ENCODE measurements at regions not wholly inside any gene's neighbourhood (a gene's known extent, or its start where the extent isn't known, plus 50 kb on each side); places are given as distances from the start of the nearest gene placed in this dataset.

DNA sequence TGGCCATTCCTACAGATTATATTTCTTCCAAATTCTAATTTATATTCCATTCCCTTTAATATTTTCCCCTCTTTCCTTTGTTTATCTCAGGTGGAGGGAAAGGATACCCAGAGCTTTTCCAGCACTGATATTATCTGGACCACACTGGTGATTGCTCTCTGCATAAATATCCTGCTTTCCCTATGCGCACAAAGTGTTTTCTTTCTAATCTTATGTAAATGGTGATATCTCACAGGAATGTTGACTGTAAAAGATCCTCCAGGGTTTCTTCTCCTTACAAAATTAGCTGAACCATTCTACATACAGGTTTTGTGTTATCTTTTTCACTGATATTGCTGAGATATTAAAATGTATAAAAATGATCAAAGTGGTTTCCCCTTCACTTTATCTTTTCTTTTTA is 59.1 kb upstream of the GALNT13 start:
- no peak for DNase-seq (ENCODE audit: low spot score)

DNA sequence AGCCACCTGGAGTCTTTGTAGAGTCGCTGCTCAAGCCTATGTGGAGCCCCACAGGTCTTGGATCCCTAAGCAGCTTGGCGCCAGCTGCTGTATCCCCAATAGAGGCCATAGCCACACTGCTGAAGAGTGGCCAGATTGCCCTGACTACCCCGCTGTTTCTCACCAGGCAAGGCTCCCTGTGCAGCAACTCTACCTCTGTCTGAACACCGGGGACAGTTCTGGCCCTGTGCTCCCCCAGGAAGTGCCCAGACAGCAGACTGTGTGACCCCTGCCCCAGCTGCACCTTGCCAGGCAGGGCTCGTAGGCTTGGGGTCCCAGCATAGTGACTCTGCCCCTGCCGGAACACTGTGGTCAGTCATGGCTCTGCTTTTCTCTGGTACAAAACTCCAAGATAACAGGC is 53.5 kb upstream of the GALNT13 start:
- no peak for DNase-seq (ENCODE audit: low spot score)

DNA sequence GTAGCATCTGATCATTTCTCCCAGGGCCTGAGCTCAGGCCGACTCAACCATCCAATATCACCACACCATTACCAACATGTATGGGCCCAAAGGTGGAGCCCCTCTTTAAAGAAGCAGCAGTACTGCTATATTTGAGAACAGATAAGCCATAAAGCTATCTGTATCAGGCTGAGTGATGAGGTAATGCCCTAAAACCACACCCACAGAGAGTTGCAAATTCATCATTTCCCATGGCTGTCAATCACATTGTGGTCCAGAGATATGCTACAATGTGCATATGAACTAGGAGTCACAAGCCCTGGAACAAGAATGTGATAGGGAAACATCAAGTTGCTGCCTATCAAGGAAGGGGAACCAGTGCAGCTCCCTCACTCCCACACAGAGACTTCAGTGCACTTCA is 52.6 kb upstream of the GALNT13 start:
- no peak for DNase-seq (ENCODE audit: low spot score)

DNA sequence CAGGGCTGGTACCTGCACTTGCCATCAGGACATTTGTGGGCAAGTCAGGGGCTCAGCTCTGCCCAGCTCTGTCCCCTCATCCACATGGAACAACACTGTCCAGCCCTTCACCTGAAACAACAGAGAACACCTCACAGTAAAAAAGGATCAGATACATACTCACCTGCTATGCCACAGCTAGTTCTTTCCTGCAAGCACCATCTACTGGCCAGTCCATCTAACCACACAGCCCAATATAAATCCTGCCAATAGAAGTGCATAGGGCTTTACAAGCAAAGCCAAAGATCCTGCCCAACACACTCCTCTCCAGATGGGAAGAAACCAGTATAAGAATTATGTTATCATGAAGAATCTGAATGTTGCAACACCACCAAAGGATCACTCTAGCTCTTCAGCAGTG is 52.2 kb upstream of the GALNT13 start:
- no peak for DNase-seq (ENCODE audit: low spot score)

Data from Ammon's horn (tissue), 1 donor.